K562 (cell line): ENCODE measurements at regions not wholly inside any gene's neighbourhood (a gene's known extent, or its start where the extent isn't known, plus 50 kb on each side); places are given as distances from the start of the nearest gene placed in this dataset.

Experiments
- ATAC-seq: fragments of 200-7000 bp; cut with Tn5 transposase; 3 replicates; pipeline ENCODE4 v1.9.1; 2020; ENCODE audit warnings: moderate library complexity
- BruUV-seq: library from RNA; stranded (reverse); fragments of 400-500 nt; replicated peaks from 2 replicates; lab custom pipeline; 2021; lab: Mats Ljungman, UMichigan
- CTCF ChIA-PET: fragments of 300-600 bp; formaldehyde crosslinking; extraction: SDS; loops from one replicate; lab custom pipeline; 2021; ENCODE audit warnings: low intra/inter-chr PET ratio; lab: Yijun Ruan, JAX
- POLR2A ChIA-PET: fragments of 300-600, 350-650 bp; sonication (Branson Sonifier 250); formaldehyde crosslinking; extraction: SDS; loops from one replicate; lab custom pipeline; 2021; ENCODE audit warnings: antibody characterized with exemption, inconsistent platforms; lab: Yijun Ruan, JAX
- DNase-seq, 4 experiments: peaks; one replicate each; pipeline versions ENCODE4 v3.0.0 to v3.0.0-alpha.2; 2011 to 2018; ENCODE audit warnings: low spot score in 3 of 4, mixed read lengths in 3 of 4; ENCODE audit errors: extremely low read depth in 1 of 4
- FAIRE-seq: peaks from 2 replicates; lab custom pipeline; 2011; peaks lifted over from hg19 to GRCh38; lab: Jason Lieb, UNC
- H2AFZ ChIP-seq: 2 replicates; pipeline ENCODE4 v1.6.0; 2011; ENCODE audit warnings: low read depth, low read length, control low read depth, inconsistent platforms
- H3K27ac ChIP-seq: fragments of 200-600 bp; 3 replicates; pipeline ENCODE4 v1.8.0; 2011; ENCODE audit warnings: low read depth, mild to moderate bottlenecking, control low read depth, inconsistent platforms, low read length, moderate library complexity, mixed read lengths; ENCODE audit errors: extremely low read depth
- H3K27me3 ChIP-seq, 2 experiments: fragments of 300-600 bp in 1 of 2; 2 replicates in 1 of 2; 3 replicates in 1 of 2; pipeline versions ENCODE4 v1.6.0 to v1.8.0; 2011; ENCODE audit warnings: inconsistent platforms in 2 of 2, low read length in 2 of 2, mild to moderate bottlenecking in 1 of 2, mixed read lengths in 1 of 2, moderate library complexity in 1 of 2; ENCODE audit not compliant: control insufficient read depth in 2 of 2, insufficient read depth in 2 of 2
- H3K36me3 ChIP-seq: fragments of 300-600 bp; 3 replicates; pipeline ENCODE4 v1.8.0; 2011; ENCODE audit warnings: mild to moderate bottlenecking, low read length, inconsistent platforms; ENCODE audit not compliant: control insufficient read depth, insufficient read depth
- H3K4me1 ChIP-seq, 2 experiments: fragments of 200-600 bp in 1 of 2; replicated peaks in 1 of 2; 2 replicates in 1 of 2; 3 replicates in 1 of 2; pipeline versions ENCODE4 v1.5.1 to v1.8.0; 2011; ENCODE audit warnings: inconsistent platforms in 2 of 2, low read length in 2 of 2, mild to moderate bottlenecking in 1 of 2, mixed read lengths in 1 of 2, moderate library complexity in 1 of 2; ENCODE audit not compliant: control insufficient read depth in 2 of 2, insufficient read depth in 2 of 2
- H3K4me2 ChIP-seq: 2 replicates; pipeline ENCODE4 v1.6.1; 2011; ENCODE audit warnings: low read length, control low read depth, inconsistent platforms, mixed read lengths; ENCODE audit not compliant: insufficient read depth
- H3K4me3 ChIP-seq: fragments of 200-600 bp; sonication (generic), shearing (Covaris generic); 2 replicates; pipeline ENCODE4 v1.5.1; 2016; ENCODE audit warnings: control low read depth, inconsistent platforms
- H3K79me2 ChIP-seq: fragments of 200-600 bp; 3 replicates; pipeline ENCODE4 v1.8.0; 2011; ENCODE audit warnings: low read length, inconsistent platforms; ENCODE audit not compliant: control insufficient read depth, insufficient read depth
- H3K9ac ChIP-seq, 2 experiments: 2 replicates each; pipeline versions ENCODE4 v1.6.0 to v1.6.1; 2011; ENCODE audit warnings: low read depth in 2 of 2, low read length in 2 of 2, control low read depth in 1 of 2, inconsistent platforms in 1 of 2, mild to moderate bottlenecking in 1 of 2, mixed read lengths in 1 of 2; ENCODE audit not compliant: insufficient read depth in 1 of 2
- H3K9me1 ChIP-seq: one replicate; pipeline ENCODE4 v1.6.0; 2011; ENCODE audit warnings: inconsistent platforms, mild to moderate bottlenecking, low read length, moderate library complexity; ENCODE audit not compliant: control insufficient read depth, insufficient read depth
- H3K9me3 ChIP-seq: replicated peaks from 2 replicates; pipeline ENCODE4 v1.5.1; 2011; ENCODE audit warnings: low read depth, low read length, inconsistent platforms; ENCODE audit not compliant: control insufficient read depth, insufficient read depth
- H4K20me1 ChIP-seq: replicated peaks from 2 replicates; pipeline ENCODE4 v1.6.1; 2011; ENCODE audit warnings: low read length, inconsistent platforms, mixed read lengths; ENCODE audit not compliant: control insufficient read depth, insufficient read depth
- CXXC5 ChIP-seq: fragments of 250-450 bp; sonication (Bioruptor Pico); IDR thresholded peaks from 2 replicates; pipeline ENCODE4 v1.8.0; 2022; ENCODE audit warnings: inconsistent platforms, mild to moderate bottlenecking, moderate library complexity
- EZH2 ChIP-seq: IDR thresholded peaks from 2 replicates; pipeline ENCODE4 v1.6.1; 2012; ENCODE audit warnings: low read depth, mild to moderate bottlenecking, inconsistent platforms, low read length, borderline replicate concordance
- FOSL1 ChIP-seq: fragments of 200-800 bp; sonication (Bioruptor generic); conservative IDR thresholded peaks from 2 replicates; pipeline ENCODE4 v1.6.1; 2016; ENCODE audit warnings: missing genetic modification characterization, missing compliant biosample characterization
- FOXP1 ChIP-seq: sonication (generic); formaldehyde crosslinking; IDR thresholded peaks from 2 replicates; pipeline ENCODE4 v1.8.0; 2022; ENCODE audit warnings: mild to moderate bottlenecking, missing genetic modification reagents
- GTF2F1 ChIP-seq: IDR thresholded peaks from 2 replicates; pipeline ENCODE4 v1.6.1; 2011; ENCODE audit warnings: low read depth, low read length, improper control_type of control experiment
- HMGN3 ChIP-seq: IDR thresholded peaks from 2 replicates; pipeline ENCODE4 v1.6.1; 2011; ENCODE audit warnings: borderline replicate concordance, low read depth, mild to moderate bottlenecking, mixed read lengths, low read length; ENCODE audit not compliant: insufficient read length; ENCODE audit errors: extremely low read depth
- HNRNPUL1 ChIP-seq: fragments of 200-400 bp; formaldehyde crosslinking; IDR thresholded peaks from 2 replicates; pipeline ENCODE4 v1.6.1; 2017; ENCODE audit warnings: low read length
- KDM2B ChIP-seq: fragments of 250-450 bp; sonication (Bioruptor Pico); IDR thresholded peaks from 2 replicates; pipeline ENCODE4 v1.8.0; 2021; ENCODE audit warnings: mild to moderate bottlenecking, moderate library complexity
- KHSRP ChIP-seq: fragments of 450-650 bp; IDR thresholded peaks from 2 replicates; pipeline ENCODE4 v1.6.1; 2017
- KLF16 ChIP-seq: IDR thresholded peaks from 2 replicates; pipeline ENCODE4 v1.6.1; 2016; ENCODE audit warnings: antibody characterized with exemption
- NBN ChIP-seq: fragments of 450-650 bp; IDR thresholded peaks from 2 replicates; pipeline ENCODE4 v1.6.1; 2016; ENCODE audit warnings: low read depth, mild to moderate bottlenecking
- PHF21A ChIP-seq: fragments of 450-650 bp; IDR thresholded peaks from 2 replicates; pipeline ENCODE4 v1.6.1; 2017; ENCODE audit warnings: low read depth, borderline replicate concordance
- PYGO2 ChIP-seq: fragments of 450-650 bp; IDR thresholded peaks from 2 replicates; pipeline ENCODE4 v1.6.1; 2016; ENCODE audit warnings: mild to moderate bottlenecking, missing genetic modification characterization, moderate library complexity, missing compliant biosample characterization
- TRIM24 ChIP-seq, 2 experiments: fragments of 450-650 bp; IDR thresholded peaks; 2 replicates each; pipeline ENCODE4 v1.6.1; 2016
- ZNF76 ChIP-seq: fragments of 250-450 bp; sonication (Bioruptor Pico); IDR thresholded peaks from 2 replicates; pipeline ENCODE4 v1.4.0; 2020; ENCODE audit warnings: mild to moderate bottlenecking, moderate library complexity, borderline replicate concordance
- in situ Hi-C: fragments of 300-500 bp; cut with MboI; formaldehyde crosslinking; loops from 4 replicates; pipeline ENCODE4 v1.15.0; 2018; ENCODE audit warnings: inconsistent platforms, mixed read lengths
- intact Hi-C: fragments of 100-400 bp; cut with micrococcal nuclease; formaldehyde crosslinking; loops from 2 replicates; pipeline ENCODE4 v1.14.2; 2022
- TF ChIP-seq, protein P1 (sequence below): sonication (generic); formaldehyde crosslinking; IDR thresholded peaks from 2 replicates; pipeline ENCODE4 v1.8.0; 2022; ENCODE audit warnings: mild to moderate bottlenecking, missing genetic modification reagents
- TF ChIP-seq, protein P2 (sequence below): fragments of 450-650 bp; IDR thresholded peaks from 2 replicates; pipeline ENCODE4 v1.7.0; 2016; ENCODE audit warnings: borderline replicate concordance

DNA sequence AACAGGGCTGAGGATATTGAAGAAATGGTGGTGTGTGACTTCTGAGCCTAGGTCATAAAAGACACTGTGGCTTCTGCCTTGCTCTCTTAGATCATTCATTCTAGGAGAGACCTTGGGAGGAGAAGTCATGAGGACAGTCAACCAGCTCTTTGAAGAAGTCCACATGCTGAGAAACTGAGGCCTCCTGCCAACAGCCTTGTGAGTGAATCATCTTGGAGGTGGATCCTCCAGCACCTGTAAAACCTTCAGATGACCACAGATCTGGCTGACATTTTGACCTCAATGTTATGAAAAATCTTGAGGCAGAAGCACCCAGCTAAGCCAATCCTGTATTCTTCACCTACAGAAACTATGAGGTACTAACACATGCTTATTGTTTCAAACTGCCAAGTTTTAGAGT is 165.9 kb downstream of the CARTPT start:
- no peaks in the 10 kb centered on the region for H3K9me3 ChIP-seq
- H4K20me1 ChIP-seq: no peaks in the 10 kb centered on the region
- H2AFZ ChIP-seq: no peak overlapping the region
- H3K9ac ChIP-seq: no peak overlapping the region
- no peaks in the 10 kb centered on the region for H3K4me1 ChIP-seq
- H3K27me3 ChIP-seq: peaks cover 14 to 28% of the 10 kb centered on the region in 2 experiments
- ChIA-PET POLR2A (no interaction called here), CTCF (no interaction called here)
- no TSS peak for BruUV-seq
- H3K79me2 ChIP-seq: no peaks in the 10 kb centered on the region
- no peak for FAIRE-seq
- no peak overlapping the region for H3K4me2 ChIP-seq
- ATAC-seq: no peak
- intact Hi-C loops: no loop called here
- TF ChIP-seq, protein P1, sequence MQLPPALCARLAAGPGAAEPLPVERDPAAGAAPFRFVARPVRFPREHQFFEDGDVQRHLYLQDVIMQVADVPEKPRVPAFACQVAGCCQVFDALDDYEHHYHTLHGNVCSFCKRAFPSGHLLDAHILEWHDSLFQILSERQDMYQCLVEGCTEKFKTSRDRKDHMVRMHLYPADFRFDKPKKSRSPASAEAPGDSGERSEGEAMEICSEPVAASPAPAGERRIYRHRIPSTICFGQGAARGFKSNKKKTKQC (CRISPR knock-in tag): no peak
- no peak for TF ChIP-seq EZH2
- no peak for TF ChIP-seq GTF2F1
- no peak for TF ChIP-seq KLF16
- TF ChIP-seq PYGO2: no peak
- TF ChIP-seq, protein P2, sequence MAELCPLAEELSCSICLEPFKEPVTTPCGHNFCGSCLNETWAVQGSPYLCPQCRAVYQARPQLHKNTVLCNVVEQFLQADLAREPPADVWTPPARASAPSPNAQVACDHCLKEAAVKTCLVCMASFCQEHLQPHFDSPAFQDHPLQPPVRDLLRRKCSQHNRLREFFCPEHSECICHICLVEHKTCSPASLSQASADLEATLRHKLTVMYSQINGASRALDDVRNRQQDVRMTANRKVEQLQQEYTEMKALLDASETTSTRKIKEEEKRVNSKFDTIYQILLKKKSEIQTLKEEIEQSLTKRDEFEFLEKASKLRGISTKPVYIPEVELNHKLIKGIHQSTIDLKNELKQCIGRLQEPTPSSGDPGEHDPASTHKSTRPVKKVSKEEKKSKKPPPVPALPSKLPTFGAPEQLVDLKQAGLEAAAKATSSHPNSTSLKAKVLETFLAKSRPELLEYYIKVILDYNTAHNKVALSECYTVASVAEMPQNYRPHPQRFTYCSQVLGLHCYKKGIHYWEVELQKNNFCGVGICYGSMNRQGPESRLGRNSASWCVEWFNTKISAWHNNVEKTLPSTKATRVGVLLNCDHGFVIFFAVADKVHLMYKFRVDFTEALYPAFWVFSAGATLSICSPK: no peak
- TF ChIP-seq FOXP1 (CRISPR knock-in tag): no peak
- TF ChIP-seq ZNF76: no peak
- no peak for TF ChIP-seq NBN
- no peak for TF ChIP-seq HMGN3
- TF ChIP-seq CXXC5 (CRISPR knock-in tag): no peak
- TF ChIP-seq KDM2B (CRISPR knock-in tag): no peak
- TF ChIP-seq PHF21A: no peak
- no peak for TF ChIP-seq KHSRP
- no peak for TF ChIP-seq FOSL1 (tag)
- no peak for TF ChIP-seq TRIM24 (IDR thresholded peaks at IDR 0.05)
- TF ChIP-seq HNRNPUL1: no peak
- no peak overlapping the region for H3K27ac ChIP-seq
- no peaks in the 10 kb centered on the region for H3K9me1 ChIP-seq
- H3K4me3 ChIP-seq: no peak overlapping the region
- no peaks in the 10 kb centered on the region for H3K36me3 ChIP-seq
- in situ Hi-C loops: no loop called here
- no peak for DNase-seq
